22Rv1 (cell line): ENCODE measurements at regions not wholly inside any gene's neighbourhood (a gene's known extent, or its start where the extent isn't known, plus 50 kb on each side); places are given as distances from the start of the nearest gene placed in this dataset.

Experiments used
- H3K27ac ChIP-seq: fragments of 450-650 bp; 2 replicates; pipeline ENCODE4 v1.5.1; 2017
- ZFX ChIP-seq: fragments of 450-650 bp; IDR thresholded peaks from 2 replicates; pipeline ENCODE4 v1.6.1; 2017; ENCODE audit warnings: antibody characterized with exemption, borderline replicate concordance
- TF ChIP-seq, protein P1 (sequence below): fragments of 450-650 bp; IDR thresholded peaks from 2 replicates; pipeline ENCODE4 v1.5.1; 2017; ENCODE audit warnings: mild to moderate bottlenecking

DNA sequence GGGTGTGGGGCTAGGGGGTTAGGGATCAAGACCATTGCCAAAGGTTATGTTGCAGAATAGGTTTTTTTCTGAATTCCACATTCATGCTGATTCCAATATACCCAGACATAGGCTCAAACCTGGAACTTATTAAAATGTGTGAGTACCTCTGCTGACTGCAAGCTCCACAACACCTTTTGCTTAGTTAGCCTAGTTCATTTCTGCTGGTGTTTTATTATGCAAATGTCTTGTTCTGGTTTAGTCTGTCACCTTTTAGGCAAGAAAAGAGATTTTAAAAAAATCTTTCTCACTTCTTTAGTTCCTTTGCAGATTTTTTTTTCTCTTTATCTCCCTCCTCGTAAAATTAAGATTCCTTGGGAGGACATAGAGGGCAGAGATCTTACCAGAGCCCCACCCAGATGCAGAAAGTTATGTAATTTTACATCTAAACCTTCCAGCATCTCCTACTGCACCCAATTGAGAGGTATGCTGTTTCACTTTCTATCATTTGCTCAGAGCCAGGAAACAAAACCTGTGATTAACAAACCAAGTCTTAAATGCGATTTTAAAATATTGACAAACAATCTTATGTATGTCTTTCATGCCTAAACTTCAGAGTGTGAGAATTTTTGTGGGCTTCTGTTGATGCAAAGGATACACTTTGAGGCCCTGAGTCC, 190.7 kb upstream of the CLNK start:
- H3K27ac ChIP-seq = no peak overlapping the region
- TF ChIP-seq ZFX = no peak
- TF ChIP-seq, protein P1, sequence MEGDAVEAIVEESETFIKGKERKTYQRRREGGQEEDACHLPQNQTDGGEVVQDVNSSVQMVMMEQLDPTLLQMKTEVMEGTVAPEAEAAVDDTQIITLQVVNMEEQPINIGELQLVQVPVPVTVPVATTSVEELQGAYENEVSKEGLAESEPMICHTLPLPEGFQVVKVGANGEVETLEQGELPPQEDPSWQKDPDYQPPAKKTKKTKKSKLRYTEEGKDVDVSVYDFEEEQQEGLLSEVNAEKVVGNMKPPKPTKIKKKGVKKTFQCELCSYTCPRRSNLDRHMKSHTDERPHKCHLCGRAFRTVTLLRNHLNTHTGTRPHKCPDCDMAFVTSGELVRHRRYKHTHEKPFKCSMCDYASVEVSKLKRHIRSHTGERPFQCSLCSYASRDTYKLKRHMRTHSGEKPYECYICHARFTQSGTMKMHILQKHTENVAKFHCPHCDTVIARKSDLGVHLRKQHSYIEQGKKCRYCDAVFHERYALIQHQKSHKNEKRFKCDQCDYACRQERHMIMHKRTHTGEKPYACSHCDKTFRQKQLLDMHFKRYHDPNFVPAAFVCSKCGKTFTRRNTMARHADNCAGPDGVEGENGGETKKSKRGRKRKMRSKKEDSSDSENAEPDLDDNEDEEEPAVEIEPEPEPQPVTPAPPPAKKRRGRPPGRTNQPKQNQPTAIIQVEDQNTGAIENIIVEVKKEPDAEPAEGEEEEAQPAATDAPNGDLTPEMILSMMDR = no peak

DNA sequence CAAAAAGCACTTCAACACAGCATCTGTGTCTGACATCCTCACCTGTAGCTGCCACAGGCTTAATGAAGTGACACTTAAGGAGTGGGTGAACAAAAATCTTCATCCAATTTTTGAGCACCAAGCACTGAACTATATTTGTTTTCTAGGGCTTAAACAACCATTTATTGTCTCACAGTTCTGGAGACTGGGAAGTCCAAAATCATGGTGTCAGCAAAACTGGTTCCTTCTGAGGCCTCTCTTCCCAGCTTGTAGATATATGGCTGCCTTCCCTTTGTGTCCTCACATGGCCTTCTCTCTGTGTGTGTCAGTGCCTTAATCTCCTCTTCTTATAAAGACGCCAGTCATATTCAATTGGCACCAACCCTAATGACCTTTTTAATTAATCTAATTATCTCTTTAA, 189.2 kb upstream of the CLNK start:
- TF ChIP-seq, protein P1 = no peak
- TF ChIP-seq ZFX = no peak
- H3K27ac ChIP-seq = no peak overlapping the region

DNA sequence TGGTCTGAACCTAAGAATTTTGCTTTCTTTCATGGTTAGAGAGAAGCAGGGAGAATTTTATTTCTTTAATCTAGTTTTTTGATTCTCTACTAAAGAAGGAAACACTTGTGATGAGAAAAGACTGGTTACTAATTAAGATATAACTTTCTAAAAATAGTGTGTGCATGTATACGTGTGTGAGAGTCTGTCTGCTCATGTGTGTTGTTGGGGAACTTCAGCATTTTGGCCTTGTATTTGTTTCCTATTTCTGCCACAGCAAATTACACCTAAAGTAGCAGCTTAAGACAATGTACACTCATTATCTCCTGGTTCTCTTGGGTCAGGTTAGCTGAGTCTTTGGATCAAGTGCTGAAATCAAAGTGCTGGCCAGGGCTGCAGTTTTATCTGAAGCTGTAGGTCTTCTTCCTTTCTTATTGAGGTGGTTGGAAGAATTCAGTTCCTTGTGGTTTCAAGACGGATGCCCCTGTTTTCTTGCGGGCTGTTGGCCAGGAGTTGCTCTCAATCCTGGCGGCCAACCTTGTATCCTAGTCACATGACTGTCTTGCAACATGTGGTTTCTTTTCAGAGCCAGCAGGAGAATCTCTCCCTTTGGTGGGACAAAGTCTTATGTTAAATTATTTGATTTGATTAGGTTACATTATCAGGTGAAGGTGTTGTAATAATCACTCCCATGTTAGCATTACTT, 188.4 kb upstream of the CLNK start:
- TF ChIP-seq ZFX = no peak
- TF ChIP-seq, protein P1 = no peak
- no peak overlapping the region for H3K27ac ChIP-seq

DNA sequence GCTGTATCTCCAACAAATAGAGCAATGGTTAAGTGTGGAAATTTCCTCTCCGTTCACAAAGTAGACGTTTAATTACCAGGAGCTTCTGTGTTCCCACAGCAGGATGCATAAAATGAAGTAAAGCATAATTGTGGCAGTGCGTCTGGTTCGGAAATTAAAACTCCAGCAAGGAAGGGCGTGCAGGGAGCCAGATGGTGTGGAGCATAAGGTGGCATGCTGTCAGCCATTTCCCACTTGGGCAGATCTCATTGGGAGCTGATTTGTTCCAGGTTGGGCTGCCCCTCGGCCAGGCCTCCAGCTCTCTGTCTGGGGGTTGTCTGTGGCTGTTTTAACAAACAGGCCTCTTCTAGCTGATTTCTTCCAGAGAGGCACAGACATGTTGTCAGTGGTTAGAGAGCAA, 182.1 kb upstream of the CLNK start:
- TF ChIP-seq, protein P1 = no peak
- TF ChIP-seq ZFX = no peak
- no peak overlapping the region for H3K27ac ChIP-seq

DNA sequence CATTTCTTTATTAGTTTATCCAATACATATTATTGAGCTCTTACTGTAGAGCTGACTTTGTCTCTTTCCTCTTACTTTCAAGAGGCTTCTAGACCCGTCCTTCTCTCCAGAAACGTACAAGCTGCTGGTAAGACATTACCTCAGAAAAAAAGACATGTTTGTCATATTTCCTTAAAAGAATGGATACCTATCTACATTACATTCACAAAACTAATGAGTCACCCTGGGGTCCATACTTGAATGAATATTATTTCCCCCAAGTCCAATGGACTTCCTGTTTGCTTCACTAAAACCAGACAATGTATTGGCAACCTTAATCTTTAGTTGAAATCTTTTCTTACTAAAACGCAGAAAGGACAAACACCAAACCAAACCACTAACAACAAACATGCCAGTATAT, 176.5 kb upstream of the CLNK start:
- TF ChIP-seq, protein P1 = no peak
- no peak for TF ChIP-seq ZFX
- H3K27ac ChIP-seq = no peak overlapping the region

DNA sequence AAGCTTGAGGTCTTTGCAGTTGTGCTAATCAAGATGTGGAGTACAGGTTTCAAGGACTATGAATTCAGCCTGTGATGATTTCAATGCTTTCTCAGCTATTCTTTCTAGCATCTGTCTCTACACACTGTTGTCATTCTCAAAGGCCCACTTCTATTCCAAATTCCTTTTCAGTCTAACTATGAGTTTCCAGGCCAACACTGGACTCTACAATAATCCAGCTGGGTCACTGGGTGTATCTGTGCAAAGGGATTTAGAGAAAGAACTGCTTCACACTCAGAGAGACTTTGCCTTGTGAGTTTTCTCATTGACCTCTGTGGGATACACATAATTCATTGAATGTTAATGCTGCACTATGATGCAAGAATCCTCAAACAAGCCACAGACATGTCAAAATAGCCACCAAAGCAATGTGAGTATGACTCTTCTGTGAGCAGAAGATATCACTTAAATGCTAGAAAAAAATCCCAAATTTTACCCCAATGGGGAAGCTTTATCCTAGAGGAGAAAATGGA, 171.8 kb upstream of the CLNK start:
- H3K27ac ChIP-seq = no peak overlapping the region
- TF ChIP-seq ZFX = no peak
- TF ChIP-seq, protein P1 = no peak

DNA sequence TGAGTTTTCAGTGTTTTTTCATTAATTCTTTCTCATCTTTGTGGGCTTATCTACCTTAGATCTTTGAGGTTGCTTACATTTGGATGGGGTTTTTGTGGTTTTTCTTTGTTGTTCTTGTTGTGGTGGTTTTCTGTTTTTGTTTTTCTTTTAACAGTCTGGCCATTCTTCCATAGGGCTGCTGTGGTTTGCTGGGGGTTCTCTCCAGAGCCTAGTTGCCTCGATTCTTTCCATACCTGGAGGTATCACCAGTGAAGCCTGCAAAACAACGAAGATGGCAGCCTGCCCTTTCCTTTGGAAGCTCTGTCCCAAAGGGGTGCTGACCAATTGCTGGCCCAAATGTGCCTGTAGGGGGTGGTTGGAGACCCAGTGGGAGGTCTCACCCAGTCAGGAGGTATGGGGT, 168.6 kb upstream of the CLNK start:
- TF ChIP-seq ZFX = no peak
- TF ChIP-seq, protein P1 = no peak
- H3K27ac ChIP-seq = no peak overlapping the region
